Heart left ventricle (tissue), 13 donors: ENCODE measurements at regions not wholly inside any gene's neighbourhood (a gene's known extent, or its start where the extent isn't known, plus 50 kb on each side); places are given as distances from the start of the nearest gene placed in this dataset.

Experiments
- CTCF ChIP-seq, 12 donors: fragments of 200-600 bp; sonication (generic) in 4 of 12; IDR thresholded peaks; one replicate each; pipeline versions ENCODE4 v1.5.0 to v1.8.0; 2018 to 2022; ENCODE audit warnings: antibody characterized with exemption in 12 of 12, mild to moderate bottlenecking in 5 of 12
- POLR2A ChIP-seq, 2 donors: fragments of 450-650 bp; IDR thresholded peaks; one replicate each; pipeline ENCODE4 v1.6.1; 2017; ENCODE audit warnings: antibody characterized with exemption in 2 of 2, mild to moderate bottlenecking in 2 of 2, moderate library complexity in 2 of 2
- donor health status: ischemic (EF 13 %, LVEDD 7.1; RV severe dilation, severe dysfunction).
- donor health status: DM: no; HTN: yes; CAD: no.
- donor health status: DM: no; HTN: no; CAD: no.
- donor health status: ischemic (EF 25% LVEDD 6.9; RV normal size, moderate dysfunction).
- donor health status: ischemic (EF 25% LVEDD 5.7; RV mildly dilated, moderate dysfunction).
- donor health status: ischemic (EF 35%, LVEDD 5.7; RV mildly dilated, moderate dysfunction).
- donor health status: nonischemic (EF 11% LVEDD 7.7; RV severe dilation, severe dysfunction).
- donor health status: DM: yes; HTN: yes; CAD: no.
- donor health status: PGD.
- donor health status: ischemic (EF 29% LVEDD 5.4; RV normal size, mild dysfunction).
- donor health status: nonischemic (EF 23%, LVEDD 6.1; RV moderate dilation, normal function).

- TF ChIP-seq POLR2A (IDR thresholded peaks at IDR 0.05) (no peak), CTCF (IDR thresholded peaks at IDR 0.05) (no peak)
These were observed 586.6 kb downstream of the INHBA start for GRCh38 chr7:41116337-41116736.
